Heart right ventricle (tissue), 16 donors: ENCODE measurements at regions not wholly inside any gene's neighbourhood (a gene's known extent, or its start where the extent isn't known, plus 50 kb on each side); places are given as distances from the start of the nearest gene placed in this dataset.
A peak's percentile ranks its signal among the peaks of the same experiment; 100 is the strongest.

ENCODE experiments used
- ATAC-seq, 8 donors: fragments of 200-7000 bp; cut with Tn5 transposase; one replicate each; pipeline ENCODE4 v1.9.1; 2020; ENCODE audit warnings: mild to moderate bottlenecking in 8 of 8, moderate library complexity in 8 of 8, moderate number of reproducible peaks in 1 of 8
- DNase-seq, 2 donors: peaks; one replicate each; pipeline ENCODE4 v3.0.0-alpha.2; 2020
- H3K27ac ChIP-seq, 10 donors: fragments of 200-600 bp; sonication (generic) in 2 of 10; one replicate each; pipeline versions ENCODE4 v1.5.0 to v1.8.0; 2020 to 2022; ENCODE audit warnings: mild to moderate bottlenecking in 3 of 10
- H3K27me3 ChIP-seq, 7 donors: fragments of 200-600 bp; one replicate each; pipeline ENCODE4 v1.8.0; 2021 to 2022; ENCODE audit warnings: mild to moderate bottlenecking in 2 of 7
- H3K36me3 ChIP-seq, 9 donors: fragments of 200-600 bp; sonication (generic) in 1 of 9; one replicate each; pipeline versions ENCODE4 v1.5.0 to v1.8.0; 2020 to 2022; ENCODE audit warnings: mild to moderate bottlenecking in 2 of 9
- H3K4me1 ChIP-seq, 9 donors: fragments of 200-600 bp; sonication (generic) in 1 of 9; one replicate each; pipeline versions ENCODE4 v1.5.0 to v1.8.0; 2020 to 2022; ENCODE audit warnings: mild to moderate bottlenecking in 4 of 9
- H3K4me3 ChIP-seq, 10 donors: fragments of 200-600 bp; sonication (generic) in 2 of 10; one replicate each; pipeline versions ENCODE4 v1.5.0 to v1.8.0; 2020 to 2022; ENCODE audit warnings: mild to moderate bottlenecking in 7 of 10, moderate library complexity in 2 of 10
- H3K9me3 ChIP-seq, 11 donors: fragments of 200-600 bp in 10 of 11; sonication (generic) in 2 of 11; one replicate each; pipeline versions ENCODE4 v1.5.0 to v1.8.0; 2013 to 2022; ENCODE audit warnings: mild to moderate bottlenecking in 2 of 11, control low read depth in 1 of 11, moderate library complexity in 1 of 11
- CTCF ChIP-seq, 9 donors: fragments of 200-600 bp; sonication (generic) in 2 of 9; IDR thresholded peaks; one replicate each; pipeline versions ENCODE4 v1.5.0 to v1.8.0; 2021 to 2022; ENCODE audit warnings: antibody characterized with exemption in 9 of 9, mild to moderate bottlenecking in 5 of 9, moderate library complexity in 1 of 9
- WGBS, 2 donors: extraction: QIAGEN DNeasy Blood & Tissue Kit; methylation state at CpG; one replicate each; pipeline ENCODE4 v1.1.7; 2013; ENCODE audit warnings: inconsistent platforms in 1 of 2; 5-methylcytosine and 5-hydroxymethylcytosine counted together
- intact Hi-C, 10 donors: fragments of 100-400 bp; cut with DNase I; formaldehyde crosslinking; loops; one replicate each; pipeline versions ENCODE4 v1.11.1 to v1.14.2; 2022
- donor health status: Arrhythmogenic right ventricular cardiomyopathy.
- donor health status: ischemic (EF 13 %, LVEDD 7.1; RV severe dilation, severe dysfunction).
- donor health status: healthy with polysubstance abuse.
- donor health status: DM: no; HTN: yes; CAD: no.
- donor health status: DM: no; HTN: no; CAD: no.
- donor health status: ischemic (EF 25% LVEDD 6.9; RV normal size, moderate dysfunction).
- donor health status: ischemic (EF 25% LVEDD 5.7; RV mildly dilated, moderate dysfunction).
- donor health status: healthy.
- donor health status: DM: yes; HTN: yes; CAD: no.
- donor health status: Ischemic cardiomyopathy.
- donor health status: ischemic (EF 35%, LVEDD 5.7; RV mildly dilated, moderate dysfunction).
- donor health status: nonischemic (EF 11% LVEDD 7.7; RV severe dilation, severe dysfunction).
- donor health status: DM: yes; HTN: yes; CAD: no.
- donor health status: PGD.
- donor health status: ischemic (EF 29% LVEDD 5.4; RV normal size, mild dysfunction).
- donor health status: nonischemic (EF 23%, LVEDD 6.1; RV moderate dilation, normal function).

- Histone ChIP-seq H3K36me3 (no peaks in the 10 kb centered on the region), H3K27ac (peak overlapping the region in 2 of 10 donors; percentile 57 to 70), H3K4me3 (no peak overlapping the region), H3K27me3 (no peaks in the 10 kb centered on the region), H3K9me3 (peaks cover 0 to 4% (median 0%) of the 10 kb centered on the region in 11 donors), H3K4me1 (peaks cover 0 to 61% (median 24%) of the 10 kb centered on the region in 9 donors)
- TF ChIP-seq CTCF (IDR thresholded peaks at IDR 0.05) = no peak
- intact Hi-C loops = loop anchor here in 1 of 10 donors (5.0 kb wide), 1 partner anchor 385 kb away; no protein-coding TSS in a partner anchor
- DNase-seq (no peak), ATAC-seq (no peak)
- WGBS, 2 donors = 96 to 100% methylated on average over 2 of the region's 2 CpGs
Observed at GRCh38 chr20:8967641-8968245, 101.1 kb upstream of the PLCB4 start.

DNA sequence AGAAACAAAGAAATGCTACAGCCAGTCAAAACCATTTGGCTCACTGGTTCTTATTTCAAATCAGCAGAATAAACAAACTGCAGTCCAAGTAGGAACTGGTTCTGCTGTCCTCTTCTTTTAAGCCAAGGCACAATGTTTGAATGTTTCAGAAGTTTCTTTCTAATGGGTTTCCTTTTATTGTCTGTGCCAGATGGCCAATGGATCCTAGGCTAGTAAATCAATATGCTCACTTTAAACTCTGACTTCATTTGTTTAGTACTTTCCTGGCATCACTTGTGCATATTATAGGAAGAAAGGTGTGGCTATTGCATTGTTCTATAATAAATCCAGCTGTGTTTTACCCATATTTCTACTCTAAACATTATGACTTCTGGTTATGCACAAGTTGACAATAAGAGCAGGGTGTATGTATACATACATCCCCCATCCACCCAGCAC lies 99.7 kb upstream of the PLCB4 start:
- H3K4me3 ChIP-seq = no peak overlapping the region
- intact Hi-C loops = loop anchor here in 1 of 10 donors (5.0 kb wide), 1 partner anchor 383 kb away; no protein-coding TSS in a partner anchor
- DNase-seq (no peak), ATAC-seq (peak in 6 of 8 donors; percentile 34 to 56 (median 46))
- no peak for TF ChIP-seq CTCF (IDR thresholded peaks at IDR 0.05)
- H3K9me3 ChIP-seq = peaks cover 0 to 4% (median 0%) of the 10 kb centered on the region in 11 donors
- H3K4me1 ChIP-seq = peaks cover 0 to 62% (median 22%) of the 10 kb centered on the region in 9 donors
- no peaks in the 10 kb centered on the region for H3K27me3 ChIP-seq
- no peaks in the 10 kb centered on the region for H3K36me3 ChIP-seq
- H3K27ac ChIP-seq = peak overlapping the region in 5 of 10 donors; percentile 16 to 70 (median 35)

GRCh38 chr20:8971669-8972316 lies 97.1 kb upstream of the PLCB4 start:
- intact Hi-C loops = no loop called here

More at GRCh38 chr20:8971669-8972316, 97.1 kb upstream of the PLCB4 start:
- Histone ChIP-seq H3K4me1 (peaks cover 0 to 50% (median 20%) of the 10 kb centered on the region in 9 donors), H3K27ac (peak overlapping the region in 8 of 10 donors; percentile 7 to 70 (median 40)), H3K27me3 (no peaks in the 10 kb centered on the region), H3K4me3 (no peak overlapping the region), H3K9me3 (peaks cover 0 to 4% (median 0%) of the 10 kb centered on the region in 11 donors), H3K36me3 (no peaks in the 10 kb centered on the region)
- DNase-seq = no peak
- WGBS, 2 donors = 58 to 64% methylated on average over 4 of the region's 4 CpGs
- TF ChIP-seq CTCF (IDR thresholded peaks at IDR 0.05) = no peak
- ATAC-seq = peak in 5 of 8 donors; percentile 18 to 75 (median 62)
